BJ (cell line): ENCODE measurements at regions not wholly inside any gene's neighbourhood (a gene's known extent, or its start where the extent isn't known, plus 50 kb on each side); places are given as distances from the start of the nearest gene placed in this dataset.

Experiments
- CTCF ChIA-PET: fragments of 350-600 bp; formaldehyde crosslinking; extraction: SDS; loops from one replicate; lab custom pipeline; 2021; ENCODE audit warnings: antibody characterized with exemption, inconsistent platforms; lab: Yijun Ruan, JAX
- POLR2A ChIA-PET: fragments of 300-600 bp; sonication (Branson Sonifier 250); formaldehyde crosslinking; extraction: SDS; loops from one replicate; lab custom pipeline; 2021; ENCODE audit warnings: antibody characterized with exemption; lab: Charles Lee
- DNase-seq: peaks from one replicate; pipeline ENCODE4 v3.0.0-alpha.2; 2011; ENCODE audit warnings: low read depth
- H3K27me3 ChIP-seq: 2 replicates; pipeline ENCODE4 v1.6.0; 2011; ENCODE audit warnings: low read length; ENCODE audit not compliant: control insufficient read depth, insufficient read depth
- H3K36me3 ChIP-seq: 2 replicates; pipeline ENCODE4 v1.5.1; 2011; ENCODE audit warnings: low read length; ENCODE audit not compliant: control insufficient read depth, insufficient read depth
- H3K4me3 ChIP-seq: 2 replicates; pipeline ENCODE4 v1.5.1; 2011; ENCODE audit warnings: low read depth, mild to moderate bottlenecking, control low read depth, low read length
- CTCF ChIP-seq: IDR thresholded peaks from 2 replicates; pipeline ENCODE4 v1.5.1; 2011; ENCODE audit warnings: low read depth, mild to moderate bottlenecking, control low read depth, inconsistent platforms, low read length, moderate library complexity; ENCODE audit not compliant: insufficient read depth

- Histone ChIP-seq H3K36me3 (no peaks in the 10 kb centered on the region), H3K4me3 (no peak overlapping the region), H3K27me3 (no peaks in the 10 kb centered on the region)
- DNase-seq = no peak
- CTCF ChIA-PET = no interaction called here
- POLR2A ChIA-PET = no interaction called here
- TF ChIP-seq CTCF = no peak
These were observed 297.2 kb upstream of the ANO5 start for GRCh38 chr11:21895686-21896085.

GRCh38 chr11:21896216-21896615 is 296.7 kb upstream of the ANO5 start:
- H3K36me3 ChIP-seq = no peaks in the 10 kb centered on the region
- no peak for DNase-seq
- ChIA-PET POLR2A (no interaction called here), CTCF (no interaction called here)
- no peak overlapping the region for H3K4me3 ChIP-seq
- H3K27me3 ChIP-seq = no peaks in the 10 kb centered on the region
- no peak for TF ChIP-seq CTCF

- ChIA-PET CTCF (no interaction called here), POLR2A (no interaction called here)
- Histone ChIP-seq H3K27me3 (no peaks in the 10 kb centered on the region), H3K36me3 (no peaks in the 10 kb centered on the region), H3K4me3 (no peak overlapping the region)
- no peak for DNase-seq
- no peak for TF ChIP-seq CTCF
These were observed 295.9 kb upstream of the ANO5 start for GRCh38 chr11:21896746-21897602.

- ChIA-PET CTCF (no interaction called here), POLR2A (no interaction called here)
- H3K27me3 ChIP-seq = no peaks in the 10 kb centered on the region
- no peaks in the 10 kb centered on the region for H3K36me3 ChIP-seq
- no peak for DNase-seq
- TF ChIP-seq CTCF = no peak
- no peak overlapping the region for H3K4me3 ChIP-seq
These were observed 295.1 kb upstream of the ANO5 start for GRCh38 chr11:21897752-21898151.

GRCh38 chr11:21908211-21908610 is 284.7 kb upstream of the ANO5 start:
- no peak for DNase-seq
- CTCF ChIA-PET = no interaction called here
- Histone ChIP-seq H3K36me3 (no peaks in the 10 kb centered on the region), H3K27me3 (no peaks in the 10 kb centered on the region), H3K4me3 (no peak overlapping the region)
- TF ChIP-seq CTCF = no peak
- POLR2A ChIA-PET = no interaction called here
